GM19397 (cell line): ENCODE measurements at regions not wholly inside any gene's neighbourhood (a gene's known extent, or its start where the extent isn't known, plus 50 kb on each side); places are given as distances from the start of the nearest gene placed in this dataset.
"Not testable (repeated sequence)": the region's sequence is repeated elsewhere in the genome, so short reads cannot be mapped to it uniquely, and the experiment has no call there.

Source experiments
- ATAC-seq: cut with Tn5 transposase; IDR thresholded peaks from one replicate; pipeline ENCODE4 v1.9.1; 2021; ENCODE audit warnings: mild to moderate bottlenecking, moderate library complexity; ENCODE audit not compliant: unreplicated experiment

DNA sequence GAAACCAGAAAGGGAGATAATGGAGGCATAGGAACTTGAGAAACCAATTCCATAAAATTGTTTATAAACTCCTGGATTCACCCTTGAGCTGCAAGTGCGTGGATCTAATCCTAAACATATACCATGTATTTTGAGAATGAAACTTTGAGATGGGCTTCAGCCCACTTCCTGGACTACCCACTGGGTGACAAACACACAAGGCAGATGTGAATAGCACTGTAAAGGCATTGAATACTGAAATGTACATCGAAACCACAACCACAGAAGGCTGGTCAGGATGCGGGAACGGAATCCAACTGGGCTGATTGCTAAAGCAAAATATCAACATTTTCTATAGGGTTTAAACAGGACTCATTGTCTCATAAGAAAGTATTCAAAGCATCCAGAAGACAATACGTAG, 228.5 kb upstream of the ZEB2 start:
- no peak for ATAC-seq

DNA sequence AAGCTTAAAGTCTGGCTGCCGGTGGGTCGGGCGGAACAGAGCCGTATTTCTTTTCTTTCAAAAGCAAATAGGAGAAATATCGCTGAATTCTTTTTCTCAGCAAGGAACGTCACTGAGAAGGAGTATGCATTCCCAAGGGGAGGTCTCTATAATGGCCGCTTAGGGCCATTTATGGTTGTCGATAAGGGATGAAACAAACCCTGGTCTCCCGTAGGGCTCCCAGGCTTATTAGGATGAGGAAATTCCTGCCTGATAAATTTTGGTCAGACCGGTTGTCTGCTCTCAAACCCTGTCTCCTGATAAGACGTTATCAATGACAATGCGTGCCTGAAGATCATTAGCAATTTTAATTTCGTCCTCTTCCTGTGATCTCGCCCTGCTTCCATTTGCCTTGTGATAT, 227.7 kb upstream of the ZEB2 start:
- no peak for ATAC-seq

DNA sequence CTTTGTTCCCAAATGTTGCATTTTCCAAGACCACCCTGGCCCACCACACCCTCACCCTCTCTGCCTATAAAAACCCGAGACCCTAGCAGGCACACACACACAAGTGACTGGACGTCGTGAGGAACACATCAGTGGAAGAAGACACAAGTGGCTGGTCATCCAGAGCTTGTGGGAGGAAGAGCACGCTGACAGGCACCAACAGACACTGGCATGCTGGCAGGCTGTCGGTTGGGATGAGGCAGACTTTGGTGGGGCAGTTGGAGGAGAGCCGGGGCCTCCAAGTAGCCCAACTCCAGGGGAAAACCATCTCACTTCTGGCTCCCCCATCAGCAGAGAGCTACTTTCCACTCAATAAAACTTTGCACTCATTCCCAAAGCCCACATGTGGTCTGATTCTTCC, 225.5 kb upstream of the ZEB2 start:
- no peak for ATAC-seq

DNA sequence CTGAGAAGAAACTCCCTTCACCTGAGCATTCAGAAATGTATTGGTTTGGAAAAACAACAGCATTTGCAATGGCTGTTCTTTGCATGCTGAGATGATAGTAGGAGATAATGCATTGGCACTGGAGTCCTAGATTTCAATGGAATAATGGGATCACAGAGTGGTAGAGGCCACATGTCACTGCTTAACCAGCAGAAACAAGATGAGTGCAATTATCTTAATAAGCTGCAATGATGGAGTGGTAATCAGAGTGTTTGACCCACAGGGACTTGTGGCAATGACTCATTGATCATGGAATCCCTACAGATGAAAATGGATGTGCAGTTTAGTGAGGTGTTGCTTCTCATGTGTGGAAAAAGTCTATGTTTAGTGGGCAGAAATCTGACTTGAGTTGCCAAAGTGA, 218.8 kb upstream of the ZEB2 start:
- no peak for ATAC-seq

DNA sequence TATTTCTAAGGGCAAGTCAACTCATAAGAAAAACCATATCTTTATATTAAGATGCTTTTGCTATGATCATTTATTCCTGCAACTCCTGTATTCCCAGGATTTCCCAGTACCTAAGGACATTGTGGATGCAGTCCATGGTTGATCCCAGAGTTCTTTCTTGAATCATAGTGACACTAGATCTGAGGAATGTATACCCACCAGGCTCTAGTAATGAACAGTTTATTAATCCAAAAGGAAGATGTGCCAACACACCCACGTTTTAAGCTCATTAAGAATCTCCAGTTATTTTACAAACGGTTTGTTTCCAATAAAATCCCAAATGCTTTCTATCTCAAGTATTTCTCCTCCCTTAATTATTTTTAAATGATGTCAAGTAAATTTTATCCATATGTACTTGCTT, 210.8 kb upstream of the ZEB2 start:
- no peak for ATAC-seq

DNA sequence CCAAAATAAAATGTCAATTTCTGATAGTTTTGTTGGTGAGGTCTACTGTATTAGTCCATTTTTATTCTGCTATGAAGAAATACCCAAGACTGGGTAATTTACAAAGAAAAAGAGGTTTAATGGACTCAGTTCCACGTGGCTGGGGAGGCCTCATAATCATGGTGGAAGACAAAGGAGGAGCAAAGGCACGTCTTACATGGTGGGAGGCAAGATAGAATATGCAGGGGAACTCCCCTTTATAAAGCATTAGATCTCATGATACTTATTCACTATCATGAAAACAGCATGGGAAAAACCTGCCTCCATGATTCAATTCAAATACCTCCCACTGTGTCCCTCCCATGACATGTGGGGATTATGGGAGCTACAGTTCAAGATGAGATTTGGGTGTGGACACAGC, 204.5 kb upstream of the ZEB2 start:
- not testable (repeated sequence) for ATAC-seq

DNA sequence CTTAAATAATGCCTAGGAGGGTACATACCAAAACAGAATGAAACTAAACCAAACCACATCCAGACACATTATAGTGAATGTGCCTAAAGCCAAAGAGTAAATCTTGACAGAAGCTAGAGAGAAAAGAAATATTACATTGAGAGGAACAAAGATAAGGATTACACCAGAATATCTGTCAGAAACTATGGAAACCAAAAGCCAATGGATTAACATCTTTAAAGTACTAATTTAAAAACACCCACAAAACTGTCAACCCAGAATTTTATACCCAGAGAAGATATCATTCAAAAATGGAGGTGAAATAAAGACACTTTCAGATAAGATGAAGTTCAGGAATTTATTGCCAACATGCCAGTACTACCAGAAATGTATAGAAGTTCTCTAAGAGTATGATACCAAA, 198.5 kb upstream of the ZEB2 start:
- no peak for ATAC-seq

DNA sequence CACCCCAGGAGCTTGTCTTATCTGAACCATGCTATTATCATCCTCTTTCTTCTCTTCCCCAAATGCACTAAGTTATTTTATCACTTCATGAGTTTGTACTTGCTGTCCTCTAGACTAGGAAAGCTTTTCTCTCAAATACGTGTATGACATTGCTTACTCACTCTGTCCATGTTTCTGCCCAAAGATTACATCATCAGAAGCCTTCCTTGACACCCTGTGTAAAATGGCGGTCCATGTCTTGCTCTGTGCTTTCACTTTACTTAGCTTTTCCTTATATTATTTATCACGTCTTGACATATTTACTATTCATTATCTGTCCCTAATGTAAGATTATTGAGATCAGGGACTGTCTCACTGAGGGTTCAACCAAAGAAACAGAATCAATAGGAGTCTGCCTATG, 196.1 kb upstream of the ZEB2 start:
- no peak for ATAC-seq

DNA sequence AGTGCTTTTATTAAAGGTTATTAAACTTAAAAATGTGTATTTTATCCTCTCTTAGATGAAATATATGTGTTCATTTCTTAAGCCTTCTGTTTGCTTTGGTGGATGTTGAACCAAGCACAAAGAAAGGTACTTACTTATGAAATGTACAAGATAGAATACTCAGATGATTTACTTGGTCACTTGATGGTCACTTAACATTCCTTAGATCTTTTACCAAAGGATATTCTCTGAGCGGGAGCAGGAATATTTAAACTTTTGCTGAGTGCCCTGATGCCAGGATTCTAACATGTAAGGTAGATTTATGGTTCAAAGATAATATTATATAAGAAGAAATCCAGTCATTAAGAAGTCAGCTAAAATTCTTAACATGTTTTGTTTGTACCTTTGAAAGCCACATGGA, 193.5 kb upstream of the ZEB2 start:
- ATAC-seq = no peak

DNA sequence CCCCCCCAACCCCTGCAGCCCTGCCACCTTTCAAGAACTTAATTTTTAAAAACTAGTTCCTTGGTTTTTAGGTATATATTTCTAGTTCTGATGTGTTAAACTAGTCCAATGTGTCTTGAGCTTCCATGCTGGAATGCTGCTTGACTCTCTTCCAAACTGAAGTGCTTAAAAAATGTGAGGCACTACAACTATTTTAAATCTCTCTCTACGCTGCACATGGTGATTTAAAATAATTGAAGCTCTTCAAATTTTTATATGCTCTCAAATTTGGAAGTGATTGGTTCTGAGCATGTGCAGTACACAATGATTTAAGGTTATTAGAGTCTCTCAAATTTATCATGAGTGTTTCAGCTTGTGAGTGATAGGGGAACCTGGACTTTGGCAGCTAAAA, 192.6 kb upstream of the ZEB2 start:
- ATAC-seq = no peak

DNA sequence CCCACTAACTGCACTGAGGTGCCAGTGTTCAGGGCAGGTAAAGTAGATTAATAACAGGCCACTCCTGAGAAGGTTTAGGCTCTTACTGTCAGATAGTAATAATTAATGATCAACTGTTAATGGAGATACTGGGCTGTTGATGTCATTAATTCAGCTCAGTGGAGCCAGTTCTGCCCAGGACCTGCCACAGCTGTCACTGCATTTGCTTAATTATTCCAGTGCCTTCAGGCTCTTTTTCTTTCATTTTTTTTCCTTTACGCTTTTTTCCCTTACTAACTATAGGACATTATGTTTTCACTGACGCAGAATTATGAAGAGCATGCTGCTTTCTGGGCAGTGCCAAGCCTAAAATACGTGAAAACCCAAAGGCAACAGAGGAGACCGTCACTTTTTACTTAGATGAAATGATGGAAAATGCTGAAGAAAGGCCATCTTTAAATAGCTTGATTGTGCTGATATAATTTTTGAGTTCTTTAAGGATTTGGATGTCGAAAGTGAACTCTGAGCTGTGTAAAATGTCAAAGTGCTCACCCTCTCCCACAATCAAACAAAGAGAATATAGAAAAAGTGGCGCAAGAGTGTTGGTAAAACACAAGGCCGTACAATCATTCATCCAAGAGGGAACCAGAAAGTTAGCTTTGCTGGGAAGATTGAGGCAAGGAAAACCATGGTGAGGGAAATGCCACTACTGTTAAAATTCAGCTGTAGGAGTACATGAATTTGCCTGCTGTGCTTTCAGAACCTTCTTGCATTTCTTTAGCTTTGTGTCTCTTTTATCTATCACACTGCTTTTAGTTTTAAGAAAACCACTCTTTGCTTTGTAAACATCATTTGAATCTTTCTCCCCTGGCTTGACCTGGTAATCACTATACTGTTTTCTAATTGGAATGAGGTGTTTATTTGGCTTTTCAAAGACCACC, 192.0 kb upstream of the ZEB2 start:
- no peak for ATAC-seq

DNA sequence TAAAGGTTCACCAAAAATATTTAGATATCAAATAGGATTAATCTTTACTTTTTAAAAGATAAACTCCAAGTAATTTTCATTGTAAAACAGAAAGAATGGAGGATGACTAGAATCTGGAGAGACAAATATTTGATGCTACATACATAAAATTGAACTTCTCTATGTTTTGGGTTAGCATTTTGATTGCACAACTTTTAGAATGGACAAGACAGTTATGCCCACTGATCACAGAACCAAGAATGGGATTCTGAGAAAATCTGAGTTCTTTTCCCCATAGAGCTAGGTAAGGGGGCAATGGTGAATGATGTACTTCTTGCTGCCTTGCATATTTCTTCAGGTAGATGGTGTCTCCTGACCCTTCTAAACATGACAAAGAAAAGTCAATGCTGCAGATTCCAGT, 191.2 kb upstream of the ZEB2 start:
- no peak for ATAC-seq

DNA sequence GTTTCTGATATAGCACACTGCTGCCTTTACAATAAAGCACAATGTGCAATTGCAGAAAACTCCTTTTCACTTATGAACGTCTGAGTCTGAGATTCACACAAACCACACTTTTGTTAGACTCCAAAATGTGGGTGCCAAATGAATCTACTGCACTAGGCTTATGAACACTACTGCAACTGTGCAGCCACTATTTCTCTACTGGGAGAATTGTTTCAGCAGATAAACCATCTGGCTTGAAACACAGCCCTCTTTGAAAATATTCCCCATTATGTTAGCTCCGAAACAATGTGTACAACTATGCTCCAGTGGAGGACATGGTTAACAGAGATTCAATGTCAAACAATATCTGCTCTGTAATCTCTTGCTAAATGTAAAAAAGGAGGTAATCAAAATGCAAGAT, 188.7 kb upstream of the ZEB2 start:
- no peak for ATAC-seq

DNA sequence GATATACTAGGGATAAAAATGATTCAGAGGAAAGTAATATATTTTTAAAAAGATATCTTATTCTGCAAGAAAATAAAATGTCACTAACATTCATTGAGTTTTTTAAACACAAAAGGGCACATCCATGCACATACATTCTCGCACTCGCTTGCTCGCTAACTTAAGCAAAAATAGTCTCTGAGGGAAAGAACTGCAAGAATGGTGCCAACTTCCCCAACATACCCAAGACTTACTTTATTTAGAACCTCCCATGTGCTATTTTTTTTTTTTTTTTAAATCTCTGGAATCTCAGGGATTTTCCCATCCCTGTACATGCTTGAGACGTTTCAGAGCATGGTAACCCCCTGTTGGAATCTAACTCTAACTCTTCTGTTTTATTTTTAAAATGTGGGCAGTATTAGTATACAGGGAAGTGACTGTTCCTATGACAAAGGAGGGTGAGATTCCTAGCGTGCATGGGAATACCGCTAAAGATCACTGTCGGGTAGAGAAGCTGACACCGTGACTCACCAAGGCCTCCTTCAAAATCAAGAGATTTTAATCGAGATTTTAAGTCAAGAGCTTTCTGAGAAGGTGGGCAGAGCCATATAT, 187.9 kb upstream of the ZEB2 start:
- no peak for ATAC-seq

DNA sequence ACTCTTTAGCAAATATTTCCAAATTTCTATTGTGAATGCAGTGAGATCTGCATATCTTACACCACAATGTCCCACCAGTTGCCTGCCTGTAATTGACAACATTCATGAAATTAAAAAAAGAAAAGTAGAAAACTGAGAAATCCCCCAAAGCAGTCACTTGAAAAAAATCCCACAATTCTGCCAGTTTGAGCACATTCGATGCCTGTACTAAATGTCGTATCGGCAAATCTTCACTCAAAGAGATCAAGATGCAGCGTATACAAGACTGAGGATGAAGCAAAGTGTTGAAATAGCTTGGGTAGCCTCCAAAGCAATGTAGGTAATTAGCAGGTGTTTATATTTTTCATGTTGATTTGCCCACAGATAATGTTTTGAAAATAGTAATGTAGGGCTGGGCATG, 186.7 kb upstream of the ZEB2 start:
- ATAC-seq = no peak

DNA sequence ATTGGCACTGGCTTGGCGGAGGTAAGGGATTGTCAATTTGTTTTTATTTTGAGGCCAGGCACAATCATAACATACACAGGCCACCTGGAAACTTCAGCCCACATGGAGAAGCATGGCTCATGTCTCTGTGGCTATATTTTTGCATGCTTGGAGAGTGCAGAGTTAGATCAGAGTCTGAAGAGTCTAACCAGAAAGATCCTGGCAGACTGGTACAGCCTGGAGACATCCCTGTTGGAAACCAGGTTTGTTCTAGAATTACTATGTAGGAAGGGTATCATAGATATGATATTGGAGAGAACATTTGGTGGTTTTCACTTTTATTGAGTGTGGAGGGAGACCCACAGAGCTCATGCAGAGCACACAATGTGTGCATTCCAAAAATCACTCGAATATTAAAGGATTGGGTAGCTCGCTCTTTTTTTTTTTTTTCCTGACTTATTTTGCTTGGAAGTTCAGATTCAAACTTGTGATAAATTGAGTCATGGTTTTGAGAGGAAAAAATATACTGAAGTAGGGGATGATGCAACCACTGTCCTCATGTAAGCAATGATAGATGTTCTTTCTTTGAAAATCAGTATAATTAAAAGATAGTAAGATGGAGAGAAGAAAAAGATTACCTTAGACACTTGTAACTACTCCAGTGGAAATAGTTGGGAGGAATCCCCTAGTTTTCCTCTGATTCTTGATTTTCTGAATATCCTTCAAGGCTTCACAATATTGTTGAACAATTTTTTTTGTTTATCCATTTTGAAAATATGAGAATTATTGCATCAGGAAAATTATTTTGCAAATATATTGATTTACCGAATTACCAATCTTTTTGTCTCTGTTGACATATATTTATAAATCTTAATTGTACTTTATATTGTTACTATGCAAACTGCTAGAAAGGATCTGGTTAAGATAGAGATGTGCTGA, 185.7 kb upstream of the ZEB2 start:
- no peak for ATAC-seq

DNA sequence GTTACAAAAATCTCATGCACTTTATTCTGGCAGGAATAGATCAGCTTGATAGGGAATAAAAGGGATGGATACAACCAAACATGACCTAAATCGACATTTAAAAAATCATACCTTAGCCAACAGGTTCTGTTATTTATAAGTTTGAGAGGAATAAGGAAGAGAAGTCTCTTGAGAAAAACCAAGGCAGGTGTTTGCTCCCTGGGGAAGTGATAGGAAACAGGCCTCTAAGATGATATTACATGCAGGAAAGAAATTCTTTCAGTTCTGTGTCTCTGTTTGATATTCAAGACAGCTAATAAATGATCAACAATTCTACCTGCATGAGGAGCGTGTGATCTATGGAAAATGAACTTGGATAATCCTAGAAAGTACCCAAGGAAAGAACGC, 184.8 kb upstream of the ZEB2 start:
- no peak for ATAC-seq

DNA sequence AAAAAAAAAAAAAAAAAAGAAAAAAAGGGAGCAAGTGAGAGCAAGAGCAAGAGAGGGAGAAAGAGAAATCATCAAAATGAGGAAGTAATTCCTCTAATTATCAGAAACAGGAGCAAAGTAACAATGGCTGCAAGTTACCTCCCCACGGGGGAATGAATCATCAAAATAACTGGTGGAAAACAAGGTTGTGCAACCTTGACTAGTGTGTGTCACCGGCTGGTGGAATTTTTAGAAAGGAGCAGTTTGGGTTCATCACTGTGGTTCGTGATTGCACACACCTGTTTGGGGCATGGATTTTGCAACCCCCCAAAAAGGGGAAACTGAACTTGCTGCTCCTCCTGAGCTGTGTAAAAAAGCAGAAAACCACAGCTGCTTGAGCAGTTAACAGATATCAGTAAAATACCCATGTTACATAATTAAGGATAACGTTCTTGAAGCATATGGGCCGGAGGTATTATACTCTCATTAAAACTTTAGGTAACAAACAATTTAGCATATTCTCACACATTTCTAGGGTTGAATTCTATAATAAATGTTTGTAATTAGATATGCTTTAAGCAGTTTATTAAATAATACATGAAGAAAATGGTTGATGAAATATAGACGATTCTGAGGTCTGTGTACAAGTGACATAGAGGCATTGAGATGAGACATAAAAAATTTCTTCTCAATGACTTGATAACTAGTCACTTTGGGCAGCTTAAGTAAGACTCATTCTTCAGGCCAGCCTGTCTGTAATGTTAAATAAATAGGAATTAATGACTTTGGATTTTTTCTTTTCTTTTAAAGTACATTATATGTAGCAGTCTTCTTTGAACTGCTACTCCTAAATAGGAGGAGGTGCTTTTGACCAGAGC, 184.2 kb upstream of the ZEB2 start:
- no peak for ATAC-seq

DNA sequence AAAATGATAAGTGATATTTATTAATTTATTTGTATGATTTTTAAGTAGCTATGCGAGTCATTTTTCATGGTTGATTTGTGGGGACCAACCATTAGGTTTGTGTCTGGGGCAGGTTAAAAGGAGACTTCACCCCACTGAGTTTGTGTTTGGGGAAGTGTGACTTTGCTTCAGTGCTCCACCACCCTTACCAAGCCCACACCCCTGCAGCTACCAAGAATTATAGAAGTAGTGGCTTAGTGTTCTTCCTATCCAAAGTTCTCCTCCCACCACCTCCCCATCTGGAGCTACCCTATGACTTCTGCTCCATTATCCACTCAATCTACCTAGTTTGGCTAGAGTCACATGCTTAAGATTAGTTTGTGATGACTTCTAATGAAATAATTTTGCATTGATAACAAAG, 182.1 kb upstream of the ZEB2 start:
- no peak for ATAC-seq

DNA sequence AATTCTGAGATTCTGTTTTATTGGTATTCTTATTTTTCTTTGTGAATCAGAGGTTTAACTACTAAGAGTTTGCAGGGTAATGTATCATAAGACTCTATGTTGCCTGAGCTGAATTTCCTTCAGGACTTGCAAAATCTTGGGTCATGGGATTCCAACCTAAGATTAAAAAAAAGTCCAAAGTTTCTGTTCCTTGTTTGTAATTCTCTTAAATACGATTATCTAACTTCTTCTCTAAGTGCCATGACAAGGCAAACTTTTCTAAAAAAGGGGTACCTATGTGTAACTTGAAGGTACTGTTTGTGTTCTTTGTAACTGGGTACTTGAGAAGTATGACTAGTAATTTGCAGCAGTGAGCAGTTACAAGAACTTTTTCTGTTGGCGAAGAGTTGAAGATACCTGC, 181.3 kb upstream of the ZEB2 start:
- no peak for ATAC-seq

DNA sequence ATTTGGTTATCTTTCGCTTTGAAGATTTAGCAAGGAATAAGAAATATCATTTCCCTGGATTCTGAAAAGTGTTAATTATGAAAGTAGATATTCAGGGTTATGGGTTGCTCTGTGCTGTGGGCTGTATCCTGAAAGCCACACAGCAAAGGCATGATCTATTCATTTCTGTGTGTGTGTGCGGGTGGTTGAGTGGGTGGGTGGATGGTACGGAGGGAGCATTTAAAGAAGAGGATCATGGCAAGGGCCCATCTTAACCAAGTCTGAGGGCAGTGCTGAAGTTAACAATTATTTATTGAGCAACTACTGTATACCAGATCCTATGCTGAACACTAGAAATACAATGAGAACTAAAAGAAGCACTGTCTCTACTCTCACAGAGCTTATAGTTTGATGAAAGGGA, 178.2 kb upstream of the ZEB2 start:
- ATAC-seq = no peak
